Activated B cell treated with CpG ODN at 0.5 μM for 24 hours (primary cell): ENCODE measurements at regions not wholly inside any gene's neighbourhood (a gene's known extent, or its start where the extent isn't known, plus 50 kb on each side); places are given as distances from the start of the nearest gene placed in this dataset.
"Not testable (repeated sequence)": the region's sequence is repeated elsewhere in the genome, so short reads cannot be mapped to it uniquely, and the experiment has no call there.

Experiments used
- ATAC-seq: fragments of 200-7000 bp; cut with Tn5 transposase; one replicate; pipeline ENCODE4 v1.10.0; 2021; ENCODE audit warnings: low read depth, mild to moderate bottlenecking, moderate library complexity
- CTCF ChIA-PET: fragments of 350-600 bp; sonication (Branson Sonifier 250); formaldehyde crosslinking; loops from one replicate; lab custom pipeline; 2021; ENCODE audit warnings: antibody characterized with exemption; lab: Charles Lee
- POLR2A ChIA-PET: fragments of 350-600 bp; sonication (Branson Sonifier 250); formaldehyde crosslinking; loops from one replicate; lab custom pipeline; 2021; ENCODE audit warnings: antibody characterized with exemption; lab: Charles Lee
- DNase-seq: peaks from one replicate; pipeline ENCODE4 v3.0.0; 2022
- H3K27ac Mint-ChIP-seq: one replicate; pipeline ENCODE4 v1.8.0; 2020; ENCODE audit warnings: mixed read lengths
- H3K27me3 Mint-ChIP-seq: one replicate; pipeline ENCODE4 v1.8.0; 2021; ENCODE audit warnings: mixed read lengths
- H3K36me3 Mint-ChIP-seq: one replicate; pipeline ENCODE4 v1.8.0; 2021; ENCODE audit warnings: low read depth, mixed read lengths
- H3K4me1 Mint-ChIP-seq: one replicate; pipeline ENCODE4 v1.8.0; 2021; ENCODE audit warnings: mixed read lengths
- H3K4me3 Mint-ChIP-seq: one replicate; pipeline ENCODE4 v1.8.0; 2020; ENCODE audit warnings: mild to moderate bottlenecking, mixed read lengths
- H3K9me3 Mint-ChIP-seq: one replicate; pipeline ENCODE4 v1.8.0; 2020; ENCODE audit warnings: mixed read lengths
- intact Hi-C: fragments of 100-400 bp; cut with micrococcal nuclease; formaldehyde crosslinking; loops from one replicate; pipeline ENCODE4 v1.15.1; 2024
- TF ChIP-seq, protein P1 (sequence below): fragments of 200-600 bp; IDR thresholded peaks from one replicate; pipeline ENCODE4 v1.8.0; 2022; ENCODE audit warnings: antibody characterized with exemption, mild to moderate bottlenecking

DNA sequence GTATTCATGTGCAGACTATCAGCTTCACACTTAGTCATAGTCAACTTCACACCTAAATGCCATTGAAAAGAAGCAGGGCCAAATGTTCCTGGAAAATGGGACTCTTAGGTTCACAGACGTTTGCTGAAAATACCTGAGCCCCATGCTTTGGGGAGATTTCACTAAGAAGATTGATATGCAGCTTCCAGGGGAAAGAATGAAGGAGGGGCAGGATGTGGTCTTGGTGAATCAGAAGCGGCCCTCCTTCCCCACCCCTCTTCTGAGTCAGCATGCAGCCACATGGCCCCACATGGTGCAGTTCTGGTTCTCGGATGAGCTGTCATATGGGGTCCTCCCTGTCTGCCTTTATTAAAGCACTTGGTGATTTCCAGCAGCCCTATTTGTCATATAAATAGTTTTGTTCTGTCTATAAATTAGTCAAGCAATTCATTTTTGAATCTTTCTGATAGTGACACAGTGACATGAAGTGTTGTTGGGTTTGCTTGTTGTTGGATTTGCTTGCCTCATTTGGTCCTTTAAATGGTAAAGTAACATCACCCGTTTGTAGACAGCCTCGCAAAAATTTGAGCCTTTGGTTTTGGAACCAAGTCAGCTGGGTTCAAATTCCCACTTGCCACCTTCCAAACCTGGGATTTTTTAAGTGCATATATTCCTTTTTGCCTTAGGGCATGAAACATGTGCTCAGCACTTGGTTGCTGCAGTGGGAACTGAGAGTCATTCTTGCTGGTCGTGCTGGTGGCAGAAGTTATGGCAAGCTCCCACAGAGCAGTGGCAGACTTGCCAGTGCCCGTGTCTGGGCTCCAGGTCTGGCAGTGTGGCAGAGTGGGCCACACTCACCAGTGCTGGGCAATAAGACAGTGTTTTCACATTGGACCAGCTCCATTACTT is 68.1 kb upstream of the CDK6 start:
- ChIA-PET POLR2A (interaction anchor here (1.1 kb wide), 1 partner anchor 72 kb away, joined by 5 read pairs; no protein-coding TSS in a partner anchor), CTCF (no interaction called here)
- Mint-ChIP-seq H3K4me3 (no peak overlapping the region), H3K36me3 (no peaks in the 10 kb centered on the region), H3K9me3 (no peaks in the 10 kb centered on the region), H3K27me3 (no peaks in the 10 kb centered on the region), H3K27ac (peak overlapping the region; percentile 41), H3K4me1 (peaks cover 18% of the 10 kb centered on the region)
- intact Hi-C loops: loop anchor here (1.0 kb wide), 1 partner anchor 71 kb away; no protein-coding TSS in a partner anchor
- DNase-seq (no peak), ATAC-seq (peak; percentile 99)
- TF ChIP-seq, protein P1, sequence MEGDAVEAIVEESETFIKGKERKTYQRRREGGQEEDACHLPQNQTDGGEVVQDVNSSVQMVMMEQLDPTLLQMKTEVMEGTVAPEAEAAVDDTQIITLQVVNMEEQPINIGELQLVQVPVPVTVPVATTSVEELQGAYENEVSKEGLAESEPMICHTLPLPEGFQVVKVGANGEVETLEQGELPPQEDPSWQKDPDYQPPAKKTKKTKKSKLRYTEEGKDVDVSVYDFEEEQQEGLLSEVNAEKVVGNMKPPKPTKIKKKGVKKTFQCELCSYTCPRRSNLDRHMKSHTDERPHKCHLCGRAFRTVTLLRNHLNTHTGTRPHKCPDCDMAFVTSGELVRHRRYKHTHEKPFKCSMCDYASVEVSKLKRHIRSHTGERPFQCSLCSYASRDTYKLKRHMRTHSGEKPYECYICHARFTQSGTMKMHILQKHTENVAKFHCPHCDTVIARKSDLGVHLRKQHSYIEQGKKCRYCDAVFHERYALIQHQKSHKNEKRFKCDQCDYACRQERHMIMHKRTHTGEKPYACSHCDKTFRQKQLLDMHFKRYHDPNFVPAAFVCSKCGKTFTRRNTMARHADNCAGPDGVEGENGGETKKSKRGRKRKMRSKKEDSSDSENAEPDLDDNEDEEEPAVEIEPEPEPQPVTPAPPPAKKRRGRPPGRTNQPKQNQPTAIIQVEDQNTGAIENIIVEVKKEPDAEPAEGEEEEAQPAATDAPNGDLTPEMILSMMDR: no peak

GRCh38 chr7:92898798-92899197 is 62.4 kb upstream of the CDK6 start:
- intact Hi-C loops: no loop called here
- Mint-ChIP-seq H3K27ac (no peak overlapping the region), H3K27me3 (no peaks in the 10 kb centered on the region), H3K4me3 (no peak overlapping the region), H3K4me1 (peaks cover 7% of the 10 kb centered on the region), H3K36me3 (peaks cover 2% of the 10 kb centered on the region), H3K9me3 (peaks cover 2% of the 10 kb centered on the region)
- TF ChIP-seq, protein P1: no peak
- ChIA-PET CTCF (no interaction called here), POLR2A (no interaction called here)
- ATAC-seq: no peak
- no peak for DNase-seq

GRCh38 chr7:92894857-92895256 is 58.5 kb upstream of the CDK6 start:
- CTCF ChIA-PET, H3K27me3 Mint-ChIP-seq, ATAC-seq, H3K4me1 Mint-ChIP-seq, H3K27ac Mint-ChIP-seq, intact Hi-C loops, DNase-seq, H3K4me3 Mint-ChIP-seq, POLR2A ChIA-PET, H3K9me3 Mint-ChIP-seq, H3K36me3 Mint-ChIP-seq: not testable (repeated sequence)

DNA sequence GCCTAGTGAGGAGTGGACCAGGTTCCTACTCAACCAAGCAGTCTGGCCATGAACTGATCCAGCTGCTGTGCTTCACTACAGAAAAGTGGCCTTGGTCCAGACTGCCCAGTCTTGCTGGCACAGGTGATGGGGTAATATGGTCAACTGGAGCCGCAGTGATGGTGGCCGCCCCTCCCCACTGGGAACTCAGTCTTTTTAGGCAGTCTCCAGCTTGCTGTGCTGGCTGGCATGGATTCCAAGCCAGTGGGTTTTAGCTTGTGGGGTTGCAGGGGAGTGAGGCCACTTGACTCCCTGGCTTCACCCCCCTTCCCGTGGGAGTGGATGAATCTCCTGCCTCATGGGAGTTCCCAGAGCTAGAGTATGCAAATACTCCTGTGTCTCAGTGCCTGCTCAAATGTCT is 52.7 kb upstream of the CDK6 start:
- H3K36me3 Mint-ChIP-seq: no peaks in the 10 kb centered on the region
- no peaks in the 10 kb centered on the region for H3K4me1 Mint-ChIP-seq
- ChIA-PET CTCF (no interaction called here), POLR2A (no interaction called here)
- ATAC-seq (no peak), DNase-seq (no peak)
- no peak overlapping the region for H3K4me3 Mint-ChIP-seq
- intact Hi-C loops: no loop called here
- no peaks in the 10 kb centered on the region for H3K27me3 Mint-ChIP-seq
- TF ChIP-seq, protein P1: no peak
- H3K27ac Mint-ChIP-seq: no peak overlapping the region
- H3K9me3 Mint-ChIP-seq: peaks cover 10% of the 10 kb centered on the region
